ENCODE measurements at regions not wholly inside any gene's neighbourhood (a gene's known extent, or its start where the extent isn't known, plus 50 kb on each side); places are given as distances from the start of the nearest gene placed in this dataset.

DNA sequence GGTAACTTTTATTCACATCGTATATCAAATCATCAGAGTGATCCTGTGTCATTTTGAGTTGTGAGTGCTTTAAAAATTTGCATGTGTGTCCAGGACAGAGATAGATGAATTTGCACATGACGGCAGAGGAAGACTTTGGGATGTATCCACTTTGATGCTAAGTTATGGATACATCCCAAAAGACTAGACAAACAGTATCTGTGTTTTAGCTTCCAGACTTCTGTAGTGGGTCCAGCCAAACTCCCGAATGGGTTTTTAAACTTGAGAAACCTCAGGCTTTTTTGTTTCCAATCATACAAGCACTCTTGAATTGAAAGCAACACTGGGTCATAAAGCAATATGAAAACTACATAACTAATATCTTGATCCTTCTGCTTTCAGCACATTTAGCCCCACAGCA, 213.8 kb downstream of the C9orf152 start:
- H3K9me3 Mint-ChIP-seq (ENCODE audit: insufficient read depth): peaks cover 8% of the 10 kb centered on the region
- Histone ChIP-seq H2AFZ (ENCODE audit: insufficient read depth, low read depth, low read length, poor library complexity, severe bottlenecking) (no peak overlapping the region), H3K4me1 (ENCODE audit: control insufficient read depth in 2 of 2, insufficient read depth in 2 of 2, low read length in 2 of 2) (peaks cover 5 to 7% of the 10 kb centered on the region in 2 donors), H3K4me3 (ENCODE audit: control extremely low read depth in 1 of 5, extremely low read depth in 1 of 5, insufficient read depth in 1 of 5, low read depth in 2 of 5, low read length in 4 of 5) (no peak overlapping the region), H3K9me3 (ENCODE audit: control extremely low read depth in 1 of 3, control insufficient read depth in 2 of 3, insufficient read depth in 1 of 3, low read length in 2 of 3) (peaks cover 0 to 14% (median 2%) of the 10 kb centered on the region in 3 donors), H3K79me2 (ENCODE audit: control insufficient read depth, insufficient read depth, low read length) (no peaks in the 10 kb centered on the region), H3K9ac (ENCODE audit: low read length) (no peak overlapping the region), H4K20me1 (ENCODE audit: control insufficient read depth, insufficient read depth, low read length, poor library complexity, severe bottlenecking) (no peaks in the 10 kb centered on the region), H3K4me2 (replicated peaks; ENCODE audit: low read depth, low read length, poor library complexity, severe bottlenecking) (no peak overlapping the region), H3K27ac (ENCODE audit: low read length in 2 of 2) (no peak overlapping the region), H3K36me3 (replicated peaks in 1 of 2; ENCODE audit: control extremely low read depth in 1 of 2, control insufficient read depth in 1 of 2, extremely low read depth in 1 of 2, insufficient read depth in 2 of 2, low read length in 1 of 2) (no peaks in the 10 kb centered on the region), H3K27me3 (replicated peaks in 1 of 4; ENCODE audit: control extremely low read depth in 1 of 4, control insufficient read depth in 3 of 4, insufficient read depth in 4 of 4, low read length in 3 of 4) (no peaks in the 10 kb centered on the region)
- H3K27ac Mint-ChIP-seq: no peak overlapping the region
- intact Hi-C loops (cut with micrococcal nuclease): loop anchor here (5.0 kb wide), 1 partner anchor 33 kb away; no protein-coding TSS in a partner anchor
- H3K27me3 Mint-ChIP-seq: no peaks in the 10 kb centered on the region
- ATAC-seq (ENCODE audit: low read depth): no peak
- no peak overlapping the region for H3K4me3 Mint-ChIP-seq
- 90% methylated on average over 2 of the region's 3 CpGs for WGBS (ENCODE audit: insufficient coverage)
- TF ChIP-seq EZH2 (IDR thresholded peaks at IDR 0.05; ENCODE audit: borderline replicate concordance, insufficient read depth, low read depth, low read length, poor library complexity, severe bottlenecking): no peak
- TF ChIP-seq, protein P1, sequence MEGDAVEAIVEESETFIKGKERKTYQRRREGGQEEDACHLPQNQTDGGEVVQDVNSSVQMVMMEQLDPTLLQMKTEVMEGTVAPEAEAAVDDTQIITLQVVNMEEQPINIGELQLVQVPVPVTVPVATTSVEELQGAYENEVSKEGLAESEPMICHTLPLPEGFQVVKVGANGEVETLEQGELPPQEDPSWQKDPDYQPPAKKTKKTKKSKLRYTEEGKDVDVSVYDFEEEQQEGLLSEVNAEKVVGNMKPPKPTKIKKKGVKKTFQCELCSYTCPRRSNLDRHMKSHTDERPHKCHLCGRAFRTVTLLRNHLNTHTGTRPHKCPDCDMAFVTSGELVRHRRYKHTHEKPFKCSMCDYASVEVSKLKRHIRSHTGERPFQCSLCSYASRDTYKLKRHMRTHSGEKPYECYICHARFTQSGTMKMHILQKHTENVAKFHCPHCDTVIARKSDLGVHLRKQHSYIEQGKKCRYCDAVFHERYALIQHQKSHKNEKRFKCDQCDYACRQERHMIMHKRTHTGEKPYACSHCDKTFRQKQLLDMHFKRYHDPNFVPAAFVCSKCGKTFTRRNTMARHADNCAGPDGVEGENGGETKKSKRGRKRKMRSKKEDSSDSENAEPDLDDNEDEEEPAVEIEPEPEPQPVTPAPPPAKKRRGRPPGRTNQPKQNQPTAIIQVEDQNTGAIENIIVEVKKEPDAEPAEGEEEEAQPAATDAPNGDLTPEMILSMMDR (IDR thresholded peaks at IDR 0.05): no peak
- ChIA-PET CTCF (no interaction called here), POLR2A (no interaction called here)
- DNase-seq: no peak
- peaks cover 16% of the 10 kb centered on the region for H3K4me1 Mint-ChIP-seq

DNA sequence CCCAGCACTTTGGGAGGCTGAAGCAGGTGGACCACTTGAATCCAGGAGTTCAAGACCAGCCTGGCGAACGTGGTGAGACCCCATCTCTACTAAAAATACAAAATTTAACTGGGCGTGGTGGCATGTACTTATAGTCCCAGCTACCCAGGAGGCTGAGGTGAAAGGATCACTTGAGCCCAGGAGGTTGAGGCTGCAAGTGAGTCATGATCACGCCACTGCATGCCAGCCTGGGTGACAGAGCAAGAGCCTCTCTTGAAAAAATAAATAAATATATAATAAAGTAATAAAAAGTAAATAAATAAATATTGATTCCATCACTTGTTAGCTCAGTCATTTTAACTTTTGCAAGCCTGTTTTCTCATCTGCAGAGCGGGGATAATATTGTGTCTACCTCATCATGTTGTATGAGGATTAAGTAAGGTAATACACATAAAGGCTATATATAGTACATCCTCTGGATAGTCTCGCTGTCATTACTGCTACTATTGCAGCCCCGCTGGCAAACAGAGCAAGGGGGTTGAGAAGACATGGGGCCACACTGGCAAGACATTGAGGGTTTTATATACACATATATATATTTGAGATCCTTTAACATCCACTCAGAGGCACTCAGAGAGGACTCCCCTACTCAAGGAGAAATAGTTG, 210.9 kb downstream of the C9orf152 start:
- H3K27me3 ChIP-seq (replicated peaks in 1 of 4; ENCODE audit: control extremely low read depth in 1 of 4, control insufficient read depth in 3 of 4, insufficient read depth in 4 of 4, low read length in 3 of 4): no peaks in the 10 kb centered on the region
- Mint-ChIP-seq H3K9me3 (ENCODE audit: insufficient read depth) (peaks cover 8% of the 10 kb centered on the region), H3K27ac (no peak overlapping the region), H3K4me1 (peaks cover 15% of the 10 kb centered on the region), H3K4me3 (no peak overlapping the region), H3K27me3 (no peaks in the 10 kb centered on the region)
- H4K20me1 ChIP-seq (ENCODE audit: control insufficient read depth, insufficient read depth, low read length, poor library complexity, severe bottlenecking): no peaks in the 10 kb centered on the region
- no peak overlapping the region for H3K27ac ChIP-seq (ENCODE audit: low read length in 2 of 2)
- H3K79me2 ChIP-seq (ENCODE audit: control insufficient read depth, insufficient read depth, low read length): no peaks in the 10 kb centered on the region
- TF ChIP-seq EZH2 (IDR thresholded peaks at IDR 0.05; ENCODE audit: borderline replicate concordance, insufficient read depth, low read depth, low read length, poor library complexity, severe bottlenecking): no peak
- TF ChIP-seq, protein P1 (IDR thresholded peaks at IDR 0.05): no peak
- DNase-seq (no peak), ATAC-seq (ENCODE audit: low read depth) (no peak)
- WGBS (ENCODE audit: insufficient coverage): no CpG with 5 or more reads among the region's 7 CpGs
- intact Hi-C loops (cut with micrococcal nuclease): no loop called here
- POLR2A ChIA-PET: no interaction called here
- no peak overlapping the region for H3K9ac ChIP-seq (ENCODE audit: low read length)
- peaks cover 0 to 13% (median 0%) of the 10 kb centered on the region in 3 donors for H3K9me3 ChIP-seq (ENCODE audit: control extremely low read depth in 1 of 3, control insufficient read depth in 2 of 3, insufficient read depth in 1 of 3, low read length in 2 of 3)
- H3K4me1 ChIP-seq (ENCODE audit: control insufficient read depth in 2 of 2, insufficient read depth in 2 of 2, low read length in 2 of 2): peaks cover 5 to 7% of the 10 kb centered on the region in 2 donors
- no peak overlapping the region for H3K4me2 ChIP-seq (replicated peaks; ENCODE audit: low read depth, low read length, poor library complexity, severe bottlenecking)
- H3K36me3 ChIP-seq (replicated peaks in 1 of 2; ENCODE audit: control extremely low read depth in 1 of 2, control insufficient read depth in 1 of 2, extremely low read depth in 1 of 2, insufficient read depth in 2 of 2, low read length in 1 of 2): no peaks in the 10 kb centered on the region
- H2AFZ ChIP-seq (ENCODE audit: insufficient read depth, low read depth, low read length, poor library complexity, severe bottlenecking): no peak overlapping the region
- CTCF ChIA-PET: interaction anchor here (2.0 kb wide), 1 partner anchor 90 kb away, joined by 5 read pairs; no protein-coding TSS in a partner anchor
- no peak overlapping the region for H3K4me3 ChIP-seq (ENCODE audit: control extremely low read depth in 1 of 5, extremely low read depth in 1 of 5, insufficient read depth in 1 of 5, low read depth in 2 of 5, low read length in 4 of 5)

Data from B cell (primary cell).